Skeletal muscle tissue (tissue), 3 donors: ENCODE measurements at regions not wholly inside any gene's neighbourhood (a gene's known extent, or its start where the extent isn't known, plus 50 kb on each side); places are given as distances from the start of the nearest gene placed in this dataset.

Experiments
- H3K27ac ChIP-seq: one replicate; pipeline ENCODE4 v1.7.0; 2013; ENCODE audit warnings: mild to moderate bottlenecking, low read depth, low read length, inconsistent platforms
- H3K27me3 ChIP-seq, 3 donors: one replicate each; pipeline ENCODE4 v1.7.0; 2013; ENCODE audit warnings: low read length in 3 of 3; ENCODE audit not compliant: control insufficient read depth in 3 of 3, insufficient read depth in 3 of 3
- H3K36me3 ChIP-seq, 3 donors: one replicate each; pipeline ENCODE4 v1.7.0; 2013; ENCODE audit warnings: low read length in 3 of 3; ENCODE audit not compliant: control insufficient read depth in 3 of 3, insufficient read depth in 3 of 3
- H3K4me1 ChIP-seq, 3 donors: one replicate each; pipeline ENCODE4 v1.7.0; 2013; ENCODE audit warnings: low read length in 3 of 3, mild to moderate bottlenecking in 3 of 3; ENCODE audit not compliant: control insufficient read depth in 3 of 3, insufficient read depth in 3 of 3
- H3K4me3 ChIP-seq, 3 donors: one replicate each; pipeline ENCODE4 v1.7.0; 2013; ENCODE audit warnings: low read length in 3 of 3
- H3K9ac ChIP-seq, 3 donors: one replicate each; pipeline ENCODE4 v1.7.0; 2013; ENCODE audit warnings: low read length in 3 of 3, mild to moderate bottlenecking in 3 of 3, moderate library complexity in 2 of 3, low read depth in 1 of 3
- H3K9me3 ChIP-seq, 3 donors: one replicate each; pipeline ENCODE4 v1.7.0; 2013; ENCODE audit warnings: low read length in 3 of 3; ENCODE audit not compliant: control insufficient read depth in 3 of 3
- donor health status: Osteomylitis.

DNA sequence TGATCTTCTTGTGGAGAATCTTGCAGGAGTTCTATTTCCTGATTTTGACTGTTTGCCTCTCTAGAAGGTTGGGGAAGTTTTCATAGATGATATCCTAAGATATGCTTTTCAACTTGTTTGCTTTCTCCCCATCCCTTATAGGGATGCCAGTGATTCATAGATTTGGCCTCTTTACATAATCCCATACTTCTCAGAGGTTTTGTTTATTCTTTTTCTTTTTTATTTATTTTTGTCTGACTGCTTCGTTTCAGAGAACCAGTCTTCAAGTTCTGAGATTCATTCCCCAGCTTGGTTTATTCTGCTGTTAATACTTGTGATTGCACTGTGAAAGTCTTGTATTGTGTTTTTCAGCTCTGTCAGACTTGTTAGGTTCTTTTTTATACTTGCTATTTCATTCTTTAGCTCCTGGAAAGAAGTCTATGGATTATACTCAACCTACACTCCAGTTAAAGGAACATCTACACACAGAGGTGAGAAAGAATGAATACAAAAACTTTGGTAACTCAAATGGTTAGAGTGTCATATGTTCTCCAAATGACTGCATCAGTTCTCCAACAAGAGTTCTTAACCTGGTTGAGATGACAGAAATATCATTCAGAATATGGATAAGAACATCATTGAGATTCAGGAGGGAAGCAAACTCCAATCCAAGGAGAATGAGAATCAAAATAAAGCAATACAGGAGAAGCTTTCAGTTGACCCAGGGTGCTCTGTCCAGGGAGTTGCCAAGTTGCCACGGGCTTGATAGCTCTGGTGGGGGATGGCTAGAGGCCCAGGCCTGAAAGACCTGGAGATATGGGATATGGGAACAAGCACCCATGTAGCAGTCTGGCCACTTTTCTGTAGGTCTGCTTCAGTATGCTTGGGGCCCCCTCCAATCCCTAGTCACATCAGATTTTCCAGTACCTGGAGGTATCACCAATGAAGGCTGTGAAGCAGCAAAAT lies 150.3 kb downstream of the AHR start:
- peaks cover 0 to 3% (median 3%) of the 10 kb centered on the region in 3 donors for H3K9me3 ChIP-seq
- no peak overlapping the region for H3K9ac ChIP-seq
- no peaks in the 10 kb centered on the region for H3K36me3 ChIP-seq
- H3K4me3 ChIP-seq, result no peak overlapping the region
- H3K27ac ChIP-seq, result no peak overlapping the region
- H3K27me3 ChIP-seq, result no peaks in the 10 kb centered on the region
- no peaks in the 10 kb centered on the region for H3K4me1 ChIP-seq

DNA sequence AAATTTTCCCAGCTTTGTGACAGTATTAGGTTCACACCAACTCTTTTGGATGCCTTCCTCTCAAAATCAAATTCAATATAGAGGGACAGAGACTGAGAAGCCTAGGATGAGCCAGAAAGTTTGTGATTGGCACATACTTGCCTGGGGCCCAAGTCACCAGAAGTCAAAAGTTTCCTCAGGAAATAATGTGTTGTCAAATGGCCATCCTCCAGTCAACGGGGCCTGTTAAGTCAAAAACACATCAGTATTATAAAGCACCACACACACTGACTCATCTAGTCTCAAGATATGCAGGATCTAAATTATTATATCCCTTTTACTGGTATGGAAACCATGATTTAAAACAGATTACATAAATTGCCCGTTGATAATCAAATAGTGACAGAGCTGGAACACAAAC lies 158.1 kb downstream of the AHR start:
- H3K27me3 ChIP-seq, result no peaks in the 10 kb centered on the region
- no peaks in the 10 kb centered on the region for H3K9me3 ChIP-seq
- H3K4me1 ChIP-seq, result no peaks in the 10 kb centered on the region
- H3K27ac ChIP-seq, result no peak overlapping the region
- H3K9ac ChIP-seq, result no peak overlapping the region
- H3K4me3 ChIP-seq, result no peak overlapping the region
- no peaks in the 10 kb centered on the region for H3K36me3 ChIP-seq

DNA sequence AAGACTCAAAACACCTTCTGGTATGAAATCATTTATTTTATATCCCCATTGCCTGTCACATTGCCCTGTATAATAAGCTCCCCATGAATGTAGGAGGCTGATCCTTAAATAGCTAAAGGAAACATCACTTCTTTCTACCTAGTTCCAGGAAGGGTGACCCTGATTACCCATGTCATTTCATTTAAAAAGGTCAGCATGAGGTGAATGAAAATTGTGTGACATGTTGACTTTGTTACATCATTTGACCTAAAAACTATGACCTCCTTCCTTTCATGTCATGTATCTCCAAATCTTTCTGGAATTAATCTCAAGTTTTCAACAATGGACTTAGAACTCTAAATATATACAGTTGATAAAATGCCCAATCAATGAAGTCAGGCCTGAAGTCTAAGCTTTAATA lies 161.5 kb downstream of the AHR start:
- no peaks in the 10 kb centered on the region for H3K4me1 ChIP-seq
- H3K4me3 ChIP-seq, result no peak overlapping the region
- H3K27ac ChIP-seq, result no peak overlapping the region
- no peak overlapping the region for H3K9ac ChIP-seq
- H3K9me3 ChIP-seq, result no peaks in the 10 kb centered on the region
- no peaks in the 10 kb centered on the region for H3K27me3 ChIP-seq
- no peaks in the 10 kb centered on the region for H3K36me3 ChIP-seq

GRCh38 chr7:17460665-17461064 lies 162.2 kb downstream of the AHR start:
- H3K27ac ChIP-seq, result no peak overlapping the region
- no peaks in the 10 kb centered on the region for H3K9me3 ChIP-seq
- H3K4me3 ChIP-seq, result no peak overlapping the region
- no peaks in the 10 kb centered on the region for H3K4me1 ChIP-seq
- no peaks in the 10 kb centered on the region for H3K36me3 ChIP-seq
- no peaks in the 10 kb centered on the region for H3K27me3 ChIP-seq
- H3K9ac ChIP-seq, result no peak overlapping the region

GRCh38 chr7:17462131-17462631 lies 163.7 kb downstream of the AHR start:
- H3K27ac ChIP-seq, result no peak overlapping the region
- H3K9me3 ChIP-seq, result no peaks in the 10 kb centered on the region
- H3K27me3 ChIP-seq, result no peaks in the 10 kb centered on the region
- H3K36me3 ChIP-seq, result no peaks in the 10 kb centered on the region
- no peak overlapping the region for H3K9ac ChIP-seq
- H3K4me1 ChIP-seq, result no peaks in the 10 kb centered on the region
- H3K4me3 ChIP-seq, result no peak overlapping the region

DNA sequence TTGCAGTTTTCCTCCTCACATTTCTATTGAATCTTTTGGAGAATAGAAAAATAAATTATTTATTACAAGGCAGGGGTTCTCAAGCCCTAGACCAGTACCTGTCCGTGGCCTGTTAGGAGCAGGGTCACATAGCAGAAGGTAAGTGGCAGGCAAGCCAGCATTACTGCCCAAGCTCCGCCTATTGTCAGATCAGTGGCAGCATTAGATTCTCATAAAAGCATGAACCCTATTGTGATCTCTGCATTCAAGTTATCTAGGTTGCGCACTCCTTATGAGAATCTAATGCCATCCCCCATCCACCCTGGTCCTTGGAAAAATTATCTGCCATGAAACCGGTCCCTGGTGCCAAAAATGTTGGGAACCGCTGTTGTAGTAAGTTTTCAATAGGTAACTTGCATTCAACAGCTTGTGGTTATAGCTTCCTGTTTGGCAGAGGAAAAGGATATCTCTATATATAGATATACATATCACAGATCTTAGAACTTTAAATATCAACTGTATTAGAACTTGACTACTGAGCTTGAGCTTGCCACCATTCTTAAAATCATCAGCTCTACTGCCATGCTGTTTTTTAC lies 165.1 kb downstream of the AHR start:
- Histone ChIP-seq H3K4me1 (no peaks in the 10 kb centered on the region), H3K9ac (no peak overlapping the region), H3K4me3 (no peak overlapping the region), H3K9me3 (no peaks in the 10 kb centered on the region), H3K27me3 (no peaks in the 10 kb centered on the region), H3K36me3 (no peaks in the 10 kb centered on the region), H3K27ac (no peak overlapping the region)

DNA sequence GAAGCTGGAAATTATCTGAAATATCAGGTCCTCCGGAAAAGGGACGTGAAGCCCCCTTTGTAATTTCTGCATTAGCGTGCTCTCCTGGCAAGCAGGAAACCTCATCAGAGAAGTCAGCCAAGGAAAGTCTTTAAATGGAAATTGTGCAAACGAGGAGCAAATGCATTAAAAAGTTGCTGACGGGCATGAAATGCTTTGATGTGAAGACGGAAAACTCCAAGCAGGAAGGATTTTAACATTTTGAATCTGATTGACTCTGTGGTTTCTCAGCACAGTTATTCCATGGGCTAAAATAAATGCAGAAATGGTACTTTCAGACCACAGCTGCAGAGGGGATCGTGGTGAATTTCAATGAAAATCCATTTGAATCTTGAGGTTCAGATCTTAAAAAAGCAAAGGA lies 167.8 kb downstream of the AHR start:
- no peak overlapping the region for H3K27ac ChIP-seq
- no peak overlapping the region for H3K4me3 ChIP-seq
- H3K9me3 ChIP-seq, result no peaks in the 10 kb centered on the region
- H3K4me1 ChIP-seq, result no peaks in the 10 kb centered on the region
- no peak overlapping the region for H3K9ac ChIP-seq
- no peaks in the 10 kb centered on the region for H3K27me3 ChIP-seq
- H3K36me3 ChIP-seq, result no peaks in the 10 kb centered on the region

DNA sequence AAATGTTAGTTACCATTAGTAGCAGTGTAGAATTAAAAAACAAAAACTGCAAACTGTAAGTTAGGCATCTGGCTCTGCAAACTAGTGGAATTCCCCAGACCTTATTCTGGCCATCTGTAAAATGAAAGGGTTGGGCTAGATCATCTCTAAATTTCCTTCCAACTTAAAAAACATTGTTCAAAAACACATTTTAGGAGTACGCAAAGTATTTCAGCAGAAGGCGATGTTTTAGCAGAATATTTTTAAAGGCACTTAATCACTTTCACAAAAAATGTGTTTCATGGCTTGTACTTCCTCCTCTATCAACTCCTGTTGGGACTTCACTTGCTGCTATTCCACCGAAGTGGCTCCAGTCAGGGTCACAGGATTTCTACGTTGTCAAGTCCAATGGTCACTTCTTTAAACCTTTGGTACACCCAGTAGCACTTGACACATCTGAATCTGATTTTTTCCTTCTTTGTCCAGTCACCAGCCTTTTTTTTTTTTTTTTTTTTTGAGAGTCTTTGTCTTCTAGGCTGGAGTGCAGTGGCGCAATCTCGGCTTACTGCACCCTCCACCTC lies 169.0 kb downstream of the AHR start:
- Histone ChIP-seq H3K4me3 (no peak overlapping the region), H3K27me3 (no peaks in the 10 kb centered on the region), H3K9me3 (no peaks in the 10 kb centered on the region), H3K36me3 (no peaks in the 10 kb centered on the region), H3K27ac (no peak overlapping the region), H3K4me1 (no peaks in the 10 kb centered on the region), H3K9ac (no peak overlapping the region)

GRCh38 chr7:17471325-17471724 lies 172.9 kb downstream of the AHR start:
- no peak overlapping the region for H3K9ac ChIP-seq
- H3K27me3 ChIP-seq, result no peaks in the 10 kb centered on the region
- no peaks in the 10 kb centered on the region for H3K36me3 ChIP-seq
- no peaks in the 10 kb centered on the region for H3K9me3 ChIP-seq
- no peaks in the 10 kb centered on the region for H3K4me1 ChIP-seq
- H3K27ac ChIP-seq, result no peak overlapping the region
- H3K4me3 ChIP-seq, result no peak overlapping the region

DNA sequence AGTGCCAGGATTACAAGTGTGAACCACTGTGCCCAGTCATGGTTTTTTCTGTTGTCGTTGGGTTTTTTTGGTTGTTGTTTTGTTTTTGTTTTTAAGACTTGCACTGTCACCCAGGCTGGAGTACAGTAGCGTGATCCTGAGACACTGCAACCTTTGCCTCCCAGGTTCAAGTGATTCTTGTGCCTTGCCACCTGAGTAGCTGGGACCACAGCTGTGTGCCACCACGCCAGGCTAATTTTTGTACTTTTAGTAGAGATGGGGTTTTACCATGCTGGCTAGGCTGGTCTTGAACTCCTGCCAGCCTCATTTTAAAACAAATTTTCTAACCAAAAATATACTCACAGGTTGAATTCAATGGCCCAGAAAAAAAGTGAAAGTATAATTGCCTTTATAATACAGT lies 174.1 kb downstream of the AHR start:
- Histone ChIP-seq H3K9ac (no peak overlapping the region), H3K4me3 (no peak overlapping the region), H3K36me3 (no peaks in the 10 kb centered on the region), H3K27me3 (no peaks in the 10 kb centered on the region), H3K4me1 (no peaks in the 10 kb centered on the region), H3K27ac (no peak overlapping the region), H3K9me3 (no peaks in the 10 kb centered on the region)
